ENCODE measurements at regions not wholly inside any gene's neighbourhood (a gene's known extent, or its start where the extent isn't known, plus 50 kb on each side); places are given as distances from the start of the nearest gene placed in this dataset.
"Not testable (repeated sequence)": the region's sequence is repeated elsewhere in the genome, so short reads cannot be mapped to it uniquely, and the experiment has no call there.

DNA sequence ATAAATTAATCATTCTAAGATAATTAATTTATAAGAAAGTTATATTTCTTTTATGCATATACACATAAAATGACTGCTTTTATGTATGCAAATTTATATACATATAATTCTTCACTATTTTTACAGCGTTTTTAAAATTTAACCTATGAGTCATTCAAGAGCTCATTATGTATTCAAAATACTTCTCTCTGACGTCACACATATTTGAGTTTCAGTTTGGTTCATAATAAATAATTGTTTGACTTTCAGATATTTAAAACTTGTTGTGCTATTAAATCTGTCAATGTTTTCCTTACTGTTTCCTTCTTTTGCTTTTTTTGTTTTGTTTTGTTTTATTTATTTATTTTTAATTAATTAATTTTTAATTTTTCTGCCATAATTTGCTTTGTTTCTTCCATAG lies 467.5 kb upstream of the ADGRB3 start:
- no peak for DNase-seq (ENCODE audit: low spot score)
- TF ChIP-seq, protein P1, sequence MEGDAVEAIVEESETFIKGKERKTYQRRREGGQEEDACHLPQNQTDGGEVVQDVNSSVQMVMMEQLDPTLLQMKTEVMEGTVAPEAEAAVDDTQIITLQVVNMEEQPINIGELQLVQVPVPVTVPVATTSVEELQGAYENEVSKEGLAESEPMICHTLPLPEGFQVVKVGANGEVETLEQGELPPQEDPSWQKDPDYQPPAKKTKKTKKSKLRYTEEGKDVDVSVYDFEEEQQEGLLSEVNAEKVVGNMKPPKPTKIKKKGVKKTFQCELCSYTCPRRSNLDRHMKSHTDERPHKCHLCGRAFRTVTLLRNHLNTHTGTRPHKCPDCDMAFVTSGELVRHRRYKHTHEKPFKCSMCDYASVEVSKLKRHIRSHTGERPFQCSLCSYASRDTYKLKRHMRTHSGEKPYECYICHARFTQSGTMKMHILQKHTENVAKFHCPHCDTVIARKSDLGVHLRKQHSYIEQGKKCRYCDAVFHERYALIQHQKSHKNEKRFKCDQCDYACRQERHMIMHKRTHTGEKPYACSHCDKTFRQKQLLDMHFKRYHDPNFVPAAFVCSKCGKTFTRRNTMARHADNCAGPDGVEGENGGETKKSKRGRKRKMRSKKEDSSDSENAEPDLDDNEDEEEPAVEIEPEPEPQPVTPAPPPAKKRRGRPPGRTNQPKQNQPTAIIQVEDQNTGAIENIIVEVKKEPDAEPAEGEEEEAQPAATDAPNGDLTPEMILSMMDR (IDR thresholded peaks at IDR 0.05; ENCODE audit: extremely low read depth, missing control alignments) = no peak

DNA sequence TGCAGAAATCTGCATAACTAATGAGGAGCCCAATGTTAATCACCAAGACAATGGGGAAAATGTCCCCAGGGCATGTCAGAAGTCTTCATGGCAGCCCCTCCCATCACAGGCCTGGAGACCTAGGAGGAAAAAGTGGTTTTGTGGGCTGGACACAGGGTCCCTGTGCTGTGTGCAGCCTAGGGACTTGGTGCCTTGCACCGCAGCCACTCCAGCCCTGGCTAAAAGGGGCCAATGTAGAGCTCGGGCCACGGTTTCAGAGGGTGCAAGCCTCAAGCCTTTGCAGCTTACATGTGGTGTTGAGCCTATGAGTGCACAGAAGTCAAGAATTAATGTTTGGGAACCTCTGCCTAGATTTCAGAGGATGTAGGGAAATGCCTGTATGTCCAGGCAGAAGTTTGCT lies 474.3 kb upstream of the ADGRB3 start:
- not testable (repeated sequence) for DNase-seq (ENCODE audit: low spot score)

DNA sequence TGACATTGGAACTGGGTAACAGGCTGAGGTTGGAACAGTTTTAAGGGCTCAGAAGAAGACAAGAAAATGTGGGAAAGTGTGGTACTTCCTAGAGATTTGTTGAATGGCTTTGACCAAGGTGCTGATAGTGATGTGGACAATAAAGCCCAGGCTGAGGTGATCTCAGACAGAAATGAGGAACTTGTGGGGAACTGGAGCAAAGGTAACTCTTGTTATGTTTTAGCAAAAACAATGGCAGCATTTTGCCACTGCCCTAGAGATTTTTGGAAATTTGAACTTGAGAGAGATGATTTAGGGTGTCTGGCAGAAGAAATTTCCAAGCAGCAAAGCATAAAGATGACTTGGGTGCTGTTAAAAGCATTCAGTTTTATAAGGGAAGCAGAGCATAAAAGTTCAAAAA lies 474.7 kb upstream of the ADGRB3 start:
- TF ChIP-seq, protein P1 (IDR thresholded peaks at IDR 0.05; ENCODE audit: extremely low read depth, missing control alignments) = no peak
- no peak for DNase-seq (ENCODE audit: low spot score)

DNA sequence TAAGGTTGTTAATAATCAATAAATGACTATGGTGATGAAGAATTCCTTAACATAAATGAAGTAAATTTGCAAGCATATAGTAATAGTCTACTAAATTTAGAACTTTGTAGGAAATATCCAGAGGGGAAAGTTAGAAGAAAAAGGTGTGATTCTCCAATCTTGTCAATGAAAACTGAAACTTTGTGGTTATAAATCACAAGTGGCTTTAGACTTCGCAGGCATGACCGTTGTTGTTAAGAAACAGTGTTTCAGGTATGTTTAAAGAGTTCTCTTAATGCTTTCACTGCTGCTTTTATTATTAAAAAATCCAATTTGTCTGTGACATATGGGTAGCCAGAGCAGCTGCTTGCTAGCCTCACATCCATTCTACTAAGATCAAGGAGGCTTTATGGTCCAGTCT lies 475.6 kb upstream of the ADGRB3 start:
- DNase-seq (ENCODE audit: low spot score) = no peak
- TF ChIP-seq, protein P1 (IDR thresholded peaks at IDR 0.05; ENCODE audit: extremely low read depth, missing control alignments) = no peak

DNA sequence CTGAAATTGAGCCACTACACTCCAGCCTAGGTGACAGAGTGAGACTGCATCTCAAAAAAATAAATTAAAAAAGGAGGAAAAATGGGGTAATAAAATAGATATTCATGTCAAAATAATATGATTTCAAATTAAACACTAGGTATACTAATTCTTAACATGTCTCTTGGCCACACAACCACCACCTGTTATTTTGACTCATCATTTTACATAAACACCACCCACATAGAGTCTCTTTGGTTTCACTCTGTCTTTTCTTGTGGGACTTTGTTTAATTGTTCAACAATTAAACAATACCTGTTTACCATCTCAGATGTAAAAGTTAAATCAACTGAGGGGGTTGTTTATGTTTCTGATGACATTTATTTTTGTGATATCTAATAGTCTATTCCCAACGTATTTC lies 476.8 kb upstream of the ADGRB3 start:
- TF ChIP-seq, protein P1 (IDR thresholded peaks at IDR 0.05; ENCODE audit: extremely low read depth, missing control alignments) = no peak

DNA sequence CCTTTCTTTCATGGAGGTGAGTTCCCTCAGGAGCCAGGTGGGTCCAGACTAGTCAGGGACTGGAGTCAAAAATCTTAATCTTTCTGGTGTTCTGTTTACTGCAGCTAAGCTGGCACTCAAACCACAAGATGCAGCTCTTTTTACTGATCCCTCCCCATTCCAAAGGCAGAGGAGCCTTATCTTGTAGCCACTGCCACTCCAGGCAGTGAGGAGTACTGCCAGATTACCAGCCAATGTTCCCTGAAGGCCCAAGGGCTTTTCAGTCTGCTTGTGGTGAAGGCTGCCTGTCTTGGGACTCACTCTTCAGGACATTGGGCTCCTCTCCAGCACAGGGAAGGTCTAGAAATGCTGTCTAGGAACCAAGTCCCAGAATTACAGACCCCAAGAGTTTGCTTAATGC lies 490.4 kb upstream of the ADGRB3 start:
- TF ChIP-seq, protein P1 (IDR thresholded peaks at IDR 0.05; ENCODE audit: extremely low read depth, missing control alignments) = no peak
- no peak for DNase-seq (ENCODE audit: low spot score)

More for the DNA sequence above, 476.8 kb upstream of the ADGRB3 start:
- DNase-seq (ENCODE audit: low spot score) = peak; percentile 7

DNA sequence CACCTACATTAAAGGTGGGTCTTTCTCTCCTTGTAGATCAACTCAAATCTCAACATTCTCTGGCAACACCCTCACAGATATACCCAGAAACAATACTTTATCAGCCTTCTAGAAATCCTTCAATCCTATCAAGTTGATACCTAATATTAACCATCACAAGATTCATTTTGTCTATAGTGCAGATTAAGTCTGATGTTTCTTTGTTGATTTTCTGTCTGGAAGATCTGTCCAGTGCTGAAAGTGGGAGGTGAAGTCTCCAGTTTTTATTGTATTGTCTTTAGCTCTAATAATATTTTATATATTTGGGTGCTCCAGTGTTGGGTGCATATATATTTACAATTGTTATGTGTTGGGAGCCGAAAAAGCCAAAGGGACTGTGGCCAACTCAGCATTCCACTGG lies 493.9 kb upstream of the ADGRB3 start:
- TF ChIP-seq, protein P1 (IDR thresholded peaks at IDR 0.05; ENCODE audit: extremely low read depth, missing control alignments) = no peak
- DNase-seq (ENCODE audit: low spot score) = no peak

DNA sequence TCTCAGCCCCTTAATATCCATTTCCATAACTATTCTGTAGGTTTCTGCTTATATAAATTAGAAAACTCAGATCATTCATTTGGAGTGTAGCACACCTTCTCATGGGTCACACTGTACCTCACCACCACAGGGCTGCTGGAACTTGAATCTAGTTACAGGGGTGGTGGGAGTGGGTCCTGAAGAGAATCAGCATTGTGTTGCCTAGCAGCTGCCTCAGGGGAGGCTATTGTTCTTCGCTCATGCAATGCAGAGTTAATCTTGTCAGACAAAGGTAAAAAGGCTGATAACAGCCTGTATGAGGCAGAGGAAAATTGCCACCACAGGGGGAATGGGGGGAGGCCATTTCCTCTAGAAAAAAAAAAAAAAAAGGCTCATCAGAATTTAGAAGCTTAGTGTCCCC lies 496.0 kb upstream of the ADGRB3 start:
- TF ChIP-seq, protein P1 (IDR thresholded peaks at IDR 0.05; ENCODE audit: extremely low read depth, missing control alignments) = no peak
- DNase-seq (ENCODE audit: low spot score) = no peak

Data from GM20000 (cell line).